Stomach (tissue), 8 donors: ENCODE measurements at regions not wholly inside any gene's neighbourhood (a gene's known extent, or its start where the extent isn't known, plus 50 kb on each side); places are given as distances from the start of the nearest gene placed in this dataset.

ENCODE experiments used
- DNase-seq, 2 donors: peaks; one replicate each; pipeline versions ENCODE4 v3.0.0 to v3.0.0-alpha.2; 2013 to 2019
- H3K27ac ChIP-seq, 5 donors: fragments of 200-600 bp in 4 of 5; sonication (generic) in 4 of 5; one replicate each; pipeline ENCODE4 v1.5.1; 2013 to 2019; ENCODE audit warnings: mild to moderate bottlenecking in 1 of 5, moderate library complexity in 1 of 5
- H3K27me3 ChIP-seq, 3 donors: fragments of 200-600 bp; sonication (generic); one replicate each; pipeline ENCODE4 v1.5.1; 2017 to 2019; ENCODE audit warnings: mixed run types in 1 of 3
- H3K36me3 ChIP-seq, 4 donors: fragments of 200-600 bp; sonication (generic); 1 replicate in 3 of 4; 2 replicates in 1 of 4; pipeline ENCODE4 v1.5.1; 2016 to 2019
- H3K4me1 ChIP-seq, 4 donors: fragments of 200-600 bp; sonication (generic); one replicate each; pipeline ENCODE4 v1.5.1; 2016 to 2019
- H3K4me3 ChIP-seq, 4 donors: fragments of 200-600 bp; sonication (generic) in 3 of 4; one replicate each; pipeline ENCODE4 v1.5.1; 2016 to 2019; ENCODE audit warnings: mild to moderate bottlenecking in 1 of 4
- H3K9me3 ChIP-seq, 4 donors: fragments of 200-600 bp; sonication (generic); one replicate each; pipeline ENCODE4 v1.5.1; 2016 to 2019
- CTCF ChIP-seq, 7 experiments: fragments of 450-650 bp in 4 of 7; fragments of 200-600 bp in 3 of 7; sonication (generic) in 3 of 7; IDR thresholded peaks; one replicate each; pipeline ENCODE4 v1.5.1; 2016 to 2019; ENCODE audit warnings: antibody characterized with exemption in 7 of 7, control low read depth in 2 of 7, mild to moderate bottlenecking in 1 of 7
- EP300 ChIP-seq: sonication (generic); formaldehyde crosslinking; IDR thresholded peaks from one replicate; pipeline ENCODE4 v1.6.1; 2017; ENCODE audit warnings: antibody characterized with exemption
- POLR2A ChIP-seq, 4 donors: fragments of 450-650 bp; IDR thresholded peaks; one replicate each; pipeline ENCODE4 v1.6.1; 2016; ENCODE audit warnings: antibody characterized with exemption in 4 of 4, control low read depth in 2 of 4, mild to moderate bottlenecking in 1 of 4, moderate library complexity in 1 of 4
- POLR2AphosphoS5 ChIP-seq, 3 donors: sonication (generic); formaldehyde crosslinking; IDR thresholded peaks; one replicate each; pipeline ENCODE4 v1.6.1; 2016; ENCODE audit warnings: antibody characterized with exemption in 3 of 3
- WGBS, 5 donors: extraction: QIAGEN DNeasy Blood & Tissue Kit in 3 of 5; methylation state at CpG; one replicate each; pipeline versions ENCODE4 v1.1.5 to v1.1.7; 2013 to 2018; 5-methylcytosine and 5-hydroxymethylcytosine counted together
- intact Hi-C: fragments of 100-400 bp; cut with DNase I; formaldehyde crosslinking; loops from one replicate; pipeline ENCODE4 v1.15.1; 2023; ENCODE audit warnings: low total_unique reads
- small RNA-seq, 4 donors: library from RNA; depleted of rRNA; stranded (forward); fragments of <200 nt; gene quantifications; one replicate each; pipeline ENCODE3, GENCODE V24; 2016
- donor health status: healthy with polysubstance abuse.
- donor health status: Bipolar disorder and iron deficiency.
- donor health status: healthy.

DNA sequence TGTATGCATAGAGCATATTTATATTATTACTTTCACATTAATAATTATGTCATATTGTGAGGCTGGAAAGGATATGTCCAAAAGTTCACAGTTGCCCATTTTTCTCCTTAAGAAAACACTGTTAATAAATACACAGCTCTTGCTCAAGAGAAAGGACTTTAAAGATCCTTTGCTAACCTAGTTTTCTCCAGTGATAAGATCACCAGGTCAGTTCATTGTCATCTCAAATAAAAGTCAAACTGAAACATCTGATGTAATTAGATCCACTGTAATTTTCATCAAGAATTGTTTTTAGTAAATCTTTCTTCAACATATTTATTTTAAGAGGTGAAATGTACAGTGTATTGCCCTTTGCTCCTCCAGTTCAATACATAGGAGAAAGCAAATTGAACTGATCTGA lies 82.8 kb upstream of the KLHL1 start:
- Histone ChIP-seq H3K4me3 (no peak overlapping the region), H3K4me1 (no peaks in the 10 kb centered on the region), H3K27ac (no peak overlapping the region), H3K36me3 (no peaks in the 10 kb centered on the region), H3K27me3 (no peaks in the 10 kb centered on the region), H3K9me3 (no peaks in the 10 kb centered on the region)
- TF ChIP-seq POLR2AphosphoS5 (IDR thresholded peaks at IDR 0.05) (no peak), CTCF (IDR thresholded peaks at IDR 0.05) (no peak), EP300 (no peak), POLR2A (IDR thresholded peaks at IDR 0.05) (no peak)
- intact Hi-C loops = no loop called here
- no peak for DNase-seq

DNA sequence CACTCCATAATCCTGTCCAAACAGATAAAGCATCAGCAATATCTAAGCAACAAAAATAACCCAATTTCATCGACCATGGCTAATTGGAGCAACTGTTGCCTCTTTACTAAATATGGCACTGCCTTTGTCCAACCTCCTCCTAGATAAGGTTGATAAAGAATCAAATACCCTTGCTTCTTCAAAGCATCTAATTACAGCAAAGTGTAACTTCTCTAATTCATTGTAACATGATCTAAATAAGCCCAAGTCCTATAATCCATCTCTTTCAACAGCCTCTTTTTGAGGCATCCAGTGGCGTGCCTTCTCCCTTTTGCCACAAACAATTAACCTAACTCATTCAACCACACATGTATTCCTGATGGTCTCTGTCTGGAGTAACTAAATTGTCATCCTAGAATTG lies 81.7 kb upstream of the KLHL1 start:
- no peak overlapping the region for H3K27ac ChIP-seq
- H3K27me3 ChIP-seq = no peaks in the 10 kb centered on the region
- no peak overlapping the region for H3K4me3 ChIP-seq
- TF ChIP-seq EP300 (no peak), POLR2AphosphoS5 (IDR thresholded peaks at IDR 0.05) (no peak), POLR2A (IDR thresholded peaks at IDR 0.05) (no peak), CTCF (IDR thresholded peaks at IDR 0.05) (no peak)
- H3K4me1 ChIP-seq = no peaks in the 10 kb centered on the region
- intact Hi-C loops = no loop called here
- H3K36me3 ChIP-seq = no peaks in the 10 kb centered on the region
- no peaks in the 10 kb centered on the region for H3K9me3 ChIP-seq
- no peak for DNase-seq
- 66 to 85% (median 75%) methylated on average over 2 of the region's 2 CpGs for WGBS, 5 donors

- TF ChIP-seq EP300 (no peak), POLR2AphosphoS5 (IDR thresholded peaks at IDR 0.05) (no peak), CTCF (IDR thresholded peaks at IDR 0.05) (no peak)
- H3K27ac ChIP-seq = no peak overlapping the region
- no peaks in the 10 kb centered on the region for H3K36me3 ChIP-seq
- WGBS, 5 donors = 45 to 72% (median 58%) methylated on average over 2 of the region's 2 CpGs
- H3K9me3 ChIP-seq = no peaks in the 10 kb centered on the region
- peak in 1 of 2 donors; percentile 14 for DNase-seq
- no peaks in the 10 kb centered on the region for H3K4me1 ChIP-seq
- H3K27me3 ChIP-seq = no peaks in the 10 kb centered on the region
- intact Hi-C loops = no loop called here
- no peak overlapping the region for H3K4me3 ChIP-seq
These were observed 80.3 kb upstream of the KLHL1 start for GRCh38 chr13:70188567-70188966.

DNA sequence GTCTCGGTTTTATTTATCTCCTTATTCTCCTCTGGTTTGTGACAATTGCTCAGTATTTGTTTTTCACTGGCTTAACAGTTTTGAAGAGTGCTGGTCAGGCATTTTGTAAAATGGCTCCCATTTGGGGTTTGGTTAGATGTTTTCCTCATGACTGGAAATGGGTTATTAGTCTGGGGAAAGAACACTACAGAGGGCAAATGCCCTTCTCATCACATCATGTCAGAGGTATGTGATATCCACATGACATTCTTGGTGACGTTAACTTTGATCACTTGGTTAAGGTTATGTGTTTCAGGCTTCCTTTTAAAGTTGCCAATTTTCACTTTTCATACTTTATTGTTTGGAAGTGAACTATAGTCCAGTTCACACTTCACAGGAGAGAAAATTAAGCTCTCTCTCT lies 74.8 kb upstream of the KLHL1 start:
- Histone ChIP-seq H3K27me3 (no peaks in the 10 kb centered on the region), H3K4me1 (no peaks in the 10 kb centered on the region), H3K4me3 (no peak overlapping the region), H3K27ac (no peak overlapping the region), H3K36me3 (no peaks in the 10 kb centered on the region), H3K9me3 (no peaks in the 10 kb centered on the region)
- DNase-seq = no peak
- 60 to 80% (median 76%) methylated on average over 2 of the region's 2 CpGs for WGBS, 5 donors
- intact Hi-C loops = no loop called here
- TF ChIP-seq CTCF (IDR thresholded peaks at IDR 0.05) = no peak
- TF ChIP-seq POLR2A (IDR thresholded peaks at IDR 0.05) = no peak
- TF ChIP-seq POLR2AphosphoS5 (IDR thresholded peaks at IDR 0.05) = no peak

Small RNA genes in the stretch of these regions (small RNA-seq; reads per million reads assigned to genes)
- gene AL445264.1 (0 reads per million in 4 donors), gene RNU6-54P (0 reads per million in 4 donors)
